GM12892 (cell line): ENCODE measurements at regions not wholly inside any gene's neighbourhood (a gene's known extent, or its start where the extent isn't known, plus 50 kb on each side); places are given as distances from the start of the nearest gene placed in this dataset.

ENCODE experiments used
- POLR2A ChIP-seq: IDR thresholded peaks from 2 replicates; pipeline ENCODE4 v1.6.1; 2011; ENCODE audit warnings: low read depth, low read length, control low read depth
- POLR2AphosphoS5 ChIP-seq: IDR thresholded peaks from 2 replicates; pipeline ENCODE4 v1.6.1; 2011; ENCODE audit warnings: low read depth, low read length, control low read depth

DNA sequence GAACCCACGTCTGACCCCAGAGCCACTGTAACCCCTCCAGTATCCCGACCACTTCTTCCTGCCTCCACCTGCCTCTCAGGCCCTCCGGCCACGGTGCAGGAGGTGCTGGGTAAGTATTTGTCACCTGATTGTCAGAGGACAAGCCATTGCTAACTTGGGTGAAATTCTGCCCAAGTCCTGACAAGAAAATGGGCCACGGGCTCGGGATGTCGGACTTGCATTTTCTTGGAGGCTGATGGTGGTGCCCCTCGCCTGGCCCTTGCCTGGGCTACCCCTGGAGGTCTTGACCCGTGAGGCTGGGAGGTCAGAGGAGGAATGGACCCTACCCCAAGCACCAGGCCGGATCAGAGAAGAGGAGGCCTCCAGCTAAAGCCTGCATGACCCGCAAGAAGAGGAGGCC lies 149.7 kb upstream of the COL5A1 start:
- TF ChIP-seq POLR2A (no peak), POLR2AphosphoS5 (no peak)
